MM.1S (cell line): ENCODE measurements at regions not wholly inside any gene's neighbourhood (a gene's known extent, or its start where the extent isn't known, plus 50 kb on each side); places are given as distances from the start of the nearest gene placed in this dataset.
A peak's percentile ranks its signal among the peaks of the same experiment; 100 is the strongest.

ENCODE experiments used
- DNase-seq: peaks from one replicate; pipeline ENCODE4 v3.0.0-alpha.2; 2015
- H2AFZ ChIP-seq: fragments of 300-600 bp; sonication (generic); 2 replicates; pipeline ENCODE4 v1.6.0; 2016; ENCODE audit warnings: antibody characterized with exemption, low read length
- H3F3A ChIP-seq: fragments of 300-600 bp; sonication (generic); 2 replicates; pipeline ENCODE4 v1.6.1; 2016; ENCODE audit warnings: mild to moderate bottlenecking, antibody characterized with exemption, low read length, moderate library complexity, mixed read lengths; ENCODE audit not compliant: insufficient read depth
- H3K27ac ChIP-seq: fragments of 300-600 bp; sonication (generic); 2 replicates; pipeline ENCODE4 v1.5.1; 2016; ENCODE audit warnings: mild to moderate bottlenecking, low read length
- H3K27me3 ChIP-seq: fragments of 300-600 bp; sonication (generic); replicated peaks from 2 replicates; pipeline ENCODE4 v1.6.0; 2016; ENCODE audit warnings: low read length; ENCODE audit not compliant: insufficient read depth
- H3K36me3 ChIP-seq: fragments of 300-600 bp; sonication (generic); replicated peaks from 2 replicates; pipeline ENCODE4 v1.6.1; 2016; ENCODE audit warnings: mild to moderate bottlenecking, low read length, mixed read lengths; ENCODE audit not compliant: insufficient read depth
- H3K4me1 ChIP-seq: fragments of 300-600 bp; sonication (generic); 2 replicates; pipeline ENCODE4 v1.6.1; 2016; ENCODE audit warnings: low read length, mixed read lengths
- H3K4me2 ChIP-seq: fragments of 300-600 bp; sonication (generic); 2 replicates; pipeline ENCODE4 v1.6.0; 2016; ENCODE audit warnings: low read depth, low read length
- H3K4me3 ChIP-seq: fragments of 300-600 bp; sonication (generic); 2 replicates; pipeline ENCODE4 v1.5.1; 2016; ENCODE audit warnings: low read length, mixed read lengths
- H3K79me2 ChIP-seq: fragments of 300-600 bp; sonication (generic); 2 replicates; pipeline ENCODE4 v1.6.1; 2016; ENCODE audit warnings: mixed run types, low read length, mixed read lengths
- H3K9ac ChIP-seq: fragments of 300-600 bp; sonication (generic); 2 replicates; pipeline ENCODE4 v1.6.1; 2016; ENCODE audit warnings: low read length, mixed read lengths
- H3K9me2 ChIP-seq: fragments of 300-600 bp; sonication (generic); replicated peaks from 2 replicates; pipeline ENCODE4 v1.6.1; 2016; ENCODE audit warnings: mild to moderate bottlenecking, low read length, mixed read lengths; ENCODE audit not compliant: insufficient read depth
- H3K9me3 ChIP-seq: fragments of 300-600 bp; sonication (generic); replicated peaks from 2 replicates; pipeline ENCODE4 v1.6.1; 2016; ENCODE audit warnings: mild to moderate bottlenecking, low read length, mixed read lengths; ENCODE audit not compliant: insufficient read depth
- H4K20me1 ChIP-seq: fragments of 300-600 bp; sonication (generic); 2 replicates; pipeline ENCODE4 v1.6.1; 2016; ENCODE audit warnings: mild to moderate bottlenecking, low read length, moderate library complexity, mixed read lengths; ENCODE audit not compliant: insufficient read depth
- EZH2 ChIP-seq: fragments of 300-600 bp; sonication (generic); optimal IDR thresholded peaks from 2 replicates; pipeline ENCODE3; 2017; ENCODE audit warnings: low read depth, mild to moderate bottlenecking, antibody characterized with exemption, low read length, mixed read lengths
- EZH2phosphoT487 ChIP-seq: fragments of 300-600 bp; sonication (generic); IDR thresholded peaks from 2 replicates; pipeline ENCODE4 v1.6.1; 2018; ENCODE audit warnings: antibody characterized with exemption, low read length
- TF ChIP-seq, protein P1 (sequence below): fragments of 300-600 bp; sonication (generic); IDR thresholded peaks from 2 replicates; pipeline ENCODE4 v1.5.1; 2016; ENCODE audit warnings: antibody characterized with exemption, low read length, mixed read lengths

DNA sequence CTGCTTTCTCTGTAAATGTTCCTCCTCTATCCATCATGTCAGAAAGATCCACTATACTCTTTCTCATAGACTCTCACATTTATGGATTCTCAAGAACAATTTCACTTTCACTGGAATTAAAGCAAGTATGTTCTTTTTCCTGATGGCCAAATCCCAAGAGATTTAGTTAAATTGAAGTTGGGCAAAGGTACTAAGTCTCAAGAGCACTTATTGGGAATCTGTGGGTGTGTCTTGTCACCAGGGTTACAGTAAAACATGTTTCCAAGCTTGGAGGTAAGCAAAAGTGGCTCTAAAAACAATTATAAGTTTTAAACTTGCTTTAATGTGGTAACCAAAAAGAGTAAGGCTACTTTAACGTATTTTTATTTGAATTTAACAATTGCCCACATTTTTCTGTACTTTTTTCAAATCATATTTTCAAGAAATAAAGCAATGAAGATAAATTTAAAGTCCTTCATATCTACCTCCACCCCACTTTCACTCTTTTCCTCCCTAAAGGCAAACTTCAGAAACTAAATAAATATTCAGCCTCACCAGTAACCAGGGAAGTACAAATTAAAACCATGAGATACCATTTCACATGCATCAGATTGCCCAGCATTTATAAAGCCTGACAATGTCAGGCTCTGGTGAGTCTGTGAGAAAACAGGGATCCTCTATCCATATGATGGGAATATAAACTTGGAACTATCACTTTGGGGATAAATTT lies 387.4 kb downstream of the CETN3 start:
- Histone ChIP-seq H3K4me2 (no peak overlapping the region), H3K4me3 (no peak overlapping the region), H3K9ac (no peak overlapping the region), H3K4me1 (no peaks in the 10 kb centered on the region), H2AFZ (no peak overlapping the region), H3K36me3 (no peaks in the 10 kb centered on the region), H3K27me3 (no peaks in the 10 kb centered on the region), H3K79me2 (no peaks in the 10 kb centered on the region), H3K9me3 (no peaks in the 10 kb centered on the region), H3F3A (no peaks in the 10 kb centered on the region), H4K20me1 (no peaks in the 10 kb centered on the region), H3K27ac (no peak overlapping the region), H3K9me2 (no peaks in the 10 kb centered on the region)
- TF ChIP-seq EZH2phosphoT487: no peak
- TF ChIP-seq, protein P1, sequence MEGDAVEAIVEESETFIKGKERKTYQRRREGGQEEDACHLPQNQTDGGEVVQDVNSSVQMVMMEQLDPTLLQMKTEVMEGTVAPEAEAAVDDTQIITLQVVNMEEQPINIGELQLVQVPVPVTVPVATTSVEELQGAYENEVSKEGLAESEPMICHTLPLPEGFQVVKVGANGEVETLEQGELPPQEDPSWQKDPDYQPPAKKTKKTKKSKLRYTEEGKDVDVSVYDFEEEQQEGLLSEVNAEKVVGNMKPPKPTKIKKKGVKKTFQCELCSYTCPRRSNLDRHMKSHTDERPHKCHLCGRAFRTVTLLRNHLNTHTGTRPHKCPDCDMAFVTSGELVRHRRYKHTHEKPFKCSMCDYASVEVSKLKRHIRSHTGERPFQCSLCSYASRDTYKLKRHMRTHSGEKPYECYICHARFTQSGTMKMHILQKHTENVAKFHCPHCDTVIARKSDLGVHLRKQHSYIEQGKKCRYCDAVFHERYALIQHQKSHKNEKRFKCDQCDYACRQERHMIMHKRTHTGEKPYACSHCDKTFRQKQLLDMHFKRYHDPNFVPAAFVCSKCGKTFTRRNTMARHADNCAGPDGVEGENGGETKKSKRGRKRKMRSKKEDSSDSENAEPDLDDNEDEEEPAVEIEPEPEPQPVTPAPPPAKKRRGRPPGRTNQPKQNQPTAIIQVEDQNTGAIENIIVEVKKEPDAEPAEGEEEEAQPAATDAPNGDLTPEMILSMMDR: no peak
- TF ChIP-seq EZH2: no peak
- DNase-seq: no peak

DNA sequence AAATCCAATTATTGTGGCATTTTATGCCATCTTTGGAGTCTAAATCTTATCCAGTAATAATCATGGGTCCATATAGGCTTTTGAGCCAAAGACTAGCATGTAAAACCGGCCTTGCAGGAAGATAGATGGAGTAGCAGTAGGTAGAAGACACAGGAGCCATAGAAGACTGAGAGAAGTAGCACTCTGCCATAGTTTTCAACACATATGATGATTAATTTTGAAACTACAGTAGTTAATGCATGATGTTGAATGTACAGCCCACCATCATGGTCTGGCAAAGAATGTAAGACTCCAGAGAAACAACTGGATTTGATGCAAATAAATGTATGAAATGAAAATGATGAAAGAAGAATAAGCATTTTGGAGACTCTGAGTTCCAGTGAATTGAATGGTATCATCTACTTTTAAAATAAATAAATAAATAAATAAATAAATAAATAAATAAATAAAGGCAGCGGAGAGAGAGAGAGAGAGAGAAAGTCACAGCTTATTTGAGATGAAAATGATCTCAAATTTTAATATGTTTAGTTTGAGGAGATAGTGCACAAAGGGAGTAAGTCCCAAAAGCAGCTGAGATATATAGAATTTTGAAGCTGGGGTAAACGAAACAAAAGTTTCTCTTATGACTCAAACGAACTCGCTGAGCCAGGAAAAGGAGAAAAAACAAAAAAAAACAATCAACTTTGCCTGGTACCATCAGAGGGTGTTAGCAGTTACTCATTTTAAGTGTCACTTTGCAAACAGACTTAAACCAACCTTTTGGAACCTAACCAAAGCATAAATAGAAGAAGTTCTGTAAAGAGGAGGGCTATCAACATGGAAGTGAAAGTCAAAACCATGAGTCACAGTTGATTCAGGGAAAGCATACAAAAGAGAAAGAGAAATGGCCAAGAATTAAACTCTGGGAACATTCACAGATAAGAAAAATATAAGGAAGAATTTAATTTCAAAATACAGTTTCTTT lies 388.7 kb downstream of the CETN3 start:
- H3F3A ChIP-seq: no peaks in the 10 kb centered on the region
- H3K27me3 ChIP-seq: no peaks in the 10 kb centered on the region
- no peaks in the 10 kb centered on the region for H4K20me1 ChIP-seq
- H2AFZ ChIP-seq: no peak overlapping the region
- H3K9me3 ChIP-seq: no peaks in the 10 kb centered on the region
- H3K9ac ChIP-seq: no peak overlapping the region
- no peaks in the 10 kb centered on the region for H3K9me2 ChIP-seq
- H3K36me3 ChIP-seq: no peaks in the 10 kb centered on the region
- TF ChIP-seq, protein P1: no peak
- no peak for TF ChIP-seq EZH2
- no peak for TF ChIP-seq EZH2phosphoT487
- peak; percentile 17 for DNase-seq
- no peaks in the 10 kb centered on the region for H3K79me2 ChIP-seq
- H3K4me2 ChIP-seq: peak overlapping the region; percentile 43; the same call in 1 of the 2 replicates
- H3K4me3 ChIP-seq: peak overlapping the region; percentile 27; the same call in 1 of the 2 replicates
- H3K27ac ChIP-seq: no peak overlapping the region
- H3K4me1 ChIP-seq: 0 out of 2 replicates have a peak, but pooled peaks cover under 1% of the 10 kb centered on the region

DNA sequence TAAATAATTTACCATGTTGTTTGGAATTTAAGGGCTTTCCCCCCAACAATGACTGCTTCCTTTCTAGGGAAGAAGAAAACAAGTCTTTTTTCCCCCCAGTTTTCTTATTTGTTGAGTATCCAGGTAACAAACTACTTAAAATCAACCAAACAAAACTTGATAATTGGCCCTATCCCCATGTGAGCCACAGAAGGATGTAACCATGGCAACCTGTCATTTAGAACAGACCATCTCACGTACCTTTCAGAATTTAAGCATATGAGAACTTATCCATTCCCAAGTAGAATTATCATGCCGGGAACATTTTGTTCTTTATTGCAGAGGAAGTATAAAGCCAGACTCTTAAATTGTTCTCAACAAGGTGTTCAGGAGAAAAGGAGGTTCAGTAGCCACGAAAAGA lies 392.3 kb downstream of the CETN3 start:
- Histone ChIP-seq H3K9me3 (no peaks in the 10 kb centered on the region), H3K4me3 (no peak overlapping the region), H3K9ac (no peak overlapping the region), H3K27ac (no peak overlapping the region), H2AFZ (no peak overlapping the region), H3K4me2 (no peak overlapping the region), H3F3A (no peaks in the 10 kb centered on the region), H4K20me1 (no peaks in the 10 kb centered on the region), H3K79me2 (no peaks in the 10 kb centered on the region), H3K9me2 (no peaks in the 10 kb centered on the region), H3K27me3 (no peaks in the 10 kb centered on the region), H3K36me3 (no peaks in the 10 kb centered on the region), H3K4me1 (peaks cover 3% of the 10 kb centered on the region; the same call in 1 of the 2 replicates)
- TF ChIP-seq, protein P1: no peak
- no peak for TF ChIP-seq EZH2phosphoT487
- no peak for TF ChIP-seq EZH2
- no peak for DNase-seq
